ENCODE measurements at regions not wholly inside any gene's neighbourhood (a gene's known extent, or its start where the extent isn't known, plus 50 kb on each side); places are given as distances from the start of the nearest gene placed in this dataset.

- TF ChIP-seq, protein P1, sequence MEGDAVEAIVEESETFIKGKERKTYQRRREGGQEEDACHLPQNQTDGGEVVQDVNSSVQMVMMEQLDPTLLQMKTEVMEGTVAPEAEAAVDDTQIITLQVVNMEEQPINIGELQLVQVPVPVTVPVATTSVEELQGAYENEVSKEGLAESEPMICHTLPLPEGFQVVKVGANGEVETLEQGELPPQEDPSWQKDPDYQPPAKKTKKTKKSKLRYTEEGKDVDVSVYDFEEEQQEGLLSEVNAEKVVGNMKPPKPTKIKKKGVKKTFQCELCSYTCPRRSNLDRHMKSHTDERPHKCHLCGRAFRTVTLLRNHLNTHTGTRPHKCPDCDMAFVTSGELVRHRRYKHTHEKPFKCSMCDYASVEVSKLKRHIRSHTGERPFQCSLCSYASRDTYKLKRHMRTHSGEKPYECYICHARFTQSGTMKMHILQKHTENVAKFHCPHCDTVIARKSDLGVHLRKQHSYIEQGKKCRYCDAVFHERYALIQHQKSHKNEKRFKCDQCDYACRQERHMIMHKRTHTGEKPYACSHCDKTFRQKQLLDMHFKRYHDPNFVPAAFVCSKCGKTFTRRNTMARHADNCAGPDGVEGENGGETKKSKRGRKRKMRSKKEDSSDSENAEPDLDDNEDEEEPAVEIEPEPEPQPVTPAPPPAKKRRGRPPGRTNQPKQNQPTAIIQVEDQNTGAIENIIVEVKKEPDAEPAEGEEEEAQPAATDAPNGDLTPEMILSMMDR (IDR thresholded peaks at IDR 0.05 in 4 of 5, conservative IDR thresholded peaks at IDR 0.05 in 1 of 5): no peak
- TF ChIP-seq POLR2A (IDR thresholded peaks at IDR 0.05): no peak
Measured at GRCh38 chr7:109895536-109895935, 1195.4 kb upstream of the LRRN3 start.
